Gastroesophageal sphincter (tissue), 3 donors: ENCODE measurements at regions not wholly inside any gene's neighbourhood (a gene's known extent, or its start where the extent isn't known, plus 50 kb on each side); places are given as distances from the start of the nearest gene placed in this dataset.

Experiments
- CTCF ChIP-seq, 4 experiments: fragments of 200-600 bp in 2 of 4; fragments of 450-650 bp in 2 of 4; sonication (generic) in 1 of 4; IDR thresholded peaks; one replicate each; pipeline ENCODE4 v1.5.1; 2017 to 2019; ENCODE audit warnings: antibody characterized with exemption in 4 of 4, mild to moderate bottlenecking in 2 of 4, moderate library complexity in 2 of 4
- EP300 ChIP-seq: sonication (generic); formaldehyde crosslinking; IDR thresholded peaks from one replicate; pipeline ENCODE4 v1.6.1; 2017; ENCODE audit warnings: antibody characterized with exemption, mild to moderate bottlenecking
- POLR2A ChIP-seq, 2 donors: fragments of 450-650 bp; IDR thresholded peaks; one replicate each; pipeline ENCODE4 v1.6.1; 2017; ENCODE audit warnings: antibody characterized with exemption in 2 of 2, mild to moderate bottlenecking in 2 of 2, moderate library complexity in 1 of 2
- POLR2AphosphoS5 ChIP-seq: sonication (generic); formaldehyde crosslinking; IDR thresholded peaks from one replicate; pipeline ENCODE4 v1.6.1; 2017; ENCODE audit warnings: antibody characterized with exemption

GRCh38 chr12:19764408-19764807, 325.1 kb downstream of the AEBP2 start:
- TF ChIP-seq EP300 (no peak), CTCF (IDR thresholded peaks at IDR 0.05) (no peak), POLR2AphosphoS5 (no peak), POLR2A (IDR thresholded peaks at IDR 0.05) (no peak)
